SK-N-SH treated with all-trans-retinoic acid at 6 μM for 48 hours (cell line): ENCODE measurements at regions not wholly inside any gene's neighbourhood (a gene's known extent, or its start where the extent isn't known, plus 50 kb on each side); places are given as distances from the start of the nearest gene placed in this dataset.

Experiments
- ATAC-seq: fragments of 200-7000 bp; cut with Tn5 transposase; 3 replicates; pipeline ENCODE4 v1.9.1; 2020; ENCODE audit warnings: mild to moderate bottlenecking, moderate library complexity
- ARNTL ChIP-seq: fragments of 450-650 bp; formaldehyde crosslinking; IDR thresholded peaks from 2 replicates; pipeline ENCODE4 v1.5.0; 2020; ENCODE audit warnings: low read depth, mild to moderate bottlenecking, moderate library complexity, borderline replicate concordance
- BACH2 ChIP-seq: fragments of 250-450 bp; sonication (Bioruptor Pico); IDR thresholded peaks from 2 replicates; pipeline ENCODE4 v1.9.0; 2021; ENCODE audit warnings: mild to moderate bottlenecking, borderline replicate concordance
- CSDC2 ChIP-seq: fragments of 250-450 bp; sonication (Bioruptor Pico); IDR thresholded peaks from 2 replicates; pipeline ENCODE4 v1.5.0; 2020; ENCODE audit warnings: mild to moderate bottlenecking, moderate library complexity
- CSRNP3 ChIP-seq: fragments of 250-450 bp; sonication (Bioruptor Pico); IDR thresholded peaks from 2 replicates; pipeline ENCODE4 v1.5.1; 2021; ENCODE audit warnings: mild to moderate bottlenecking, moderate library complexity
- ESRRG ChIP-seq: fragments of 250-450 bp; sonication (Bioruptor Pico); IDR thresholded peaks from 2 replicates; pipeline ENCODE4 v1.6.1; 2021; ENCODE audit warnings: mild to moderate bottlenecking
- GLIS3 ChIP-seq: fragments of 250-450 bp; sonication (Bioruptor Pico); IDR thresholded peaks from 2 replicates; pipeline ENCODE4 v1.5.0; 2020; ENCODE audit warnings: mild to moderate bottlenecking, moderate library complexity
- ISL1 ChIP-seq: fragments of 250-450 bp; sonication (Bioruptor Pico); IDR thresholded peaks from 2 replicates; pipeline ENCODE4 v2.1.2; 2022; ENCODE audit warnings: mild to moderate bottlenecking, moderate library complexity
- OSR1 ChIP-seq: fragments of 250-450 bp; sonication (Bioruptor Pico); IDR thresholded peaks from 2 replicates; pipeline ENCODE4 v1.8.0; 2022; ENCODE audit warnings: moderate library complexity, mild to moderate bottlenecking, inconsistent platforms
- PATZ1 ChIP-seq: fragments of 250-450 bp; sonication (Bioruptor Pico); IDR thresholded peaks from 2 replicates; pipeline ENCODE4 v1.8.0; 2020; ENCODE audit warnings: mild to moderate bottlenecking, moderate library complexity, borderline replicate concordance
- PPARA ChIP-seq: fragments of 250-450 bp; sonication (Bioruptor Pico); IDR thresholded peaks from 2 replicates; pipeline ENCODE4 v1.5.0; 2020; ENCODE audit warnings: mild to moderate bottlenecking, borderline replicate concordance
- RARB ChIP-seq: fragments of 250-450 bp; sonication (Bioruptor Pico); IDR thresholded peaks from 2 replicates; pipeline ENCODE4 v1.8.0; 2021; ENCODE audit warnings: mild to moderate bottlenecking, moderate library complexity
- SNAI2 ChIP-seq: fragments of 250-450 bp; sonication (Bioruptor Pico); IDR thresholded peaks from 2 replicates; pipeline ENCODE4 v1.5.0; 2020; ENCODE audit warnings: mild to moderate bottlenecking, moderate library complexity
- TCF4 ChIP-seq: fragments of 250-450 bp; sonication (Bioruptor Pico); IDR thresholded peaks from 2 replicates; pipeline ENCODE4 v1.8.0; 2021; ENCODE audit warnings: mild to moderate bottlenecking, moderate library complexity, borderline replicate concordance
- TOX ChIP-seq: fragments of 250-450 bp; sonication (Bioruptor Pico); IDR thresholded peaks from 2 replicates; pipeline ENCODE4 v1.8.0; 2021; ENCODE audit warnings: mild to moderate bottlenecking, moderate library complexity, borderline replicate concordance
- TSHZ2 ChIP-seq: fragments of 250-450 bp; sonication (Bioruptor Pico); IDR thresholded peaks from 2 replicates; pipeline ENCODE4 v1.5.0; 2020; ENCODE audit warnings: mild to moderate bottlenecking, moderate library complexity
- ZC3H10 ChIP-seq: fragments of 250-450 bp; sonication (Bioruptor Pico); IDR thresholded peaks from 2 replicates; pipeline ENCODE4 v1.5.1; 2021; ENCODE audit warnings: mild to moderate bottlenecking, moderate library complexity
- ZFP3 ChIP-seq: fragments of 250-450 bp; sonication (Bioruptor Pico); IDR thresholded peaks from 2 replicates; pipeline ENCODE4 v1.5.0; 2020; ENCODE audit warnings: mild to moderate bottlenecking, moderate library complexity
- ZFP30 ChIP-seq: fragments of 450-650 bp; formaldehyde crosslinking; IDR thresholded peaks from 2 replicates; pipeline ENCODE4 v1.5.0; 2022; ENCODE audit warnings: mild to moderate bottlenecking, moderate library complexity
- ZNF565 ChIP-seq: fragments of 450-650 bp; formaldehyde crosslinking; conservative IDR thresholded peaks from 2 replicates; pipeline ENCODE4 v1.5.0; 2020; ENCODE audit warnings: low read depth, mild to moderate bottlenecking, moderate library complexity
- ZNF8 ChIP-seq: fragments of 450-650 bp; formaldehyde crosslinking; IDR thresholded peaks from 2 replicates; pipeline ENCODE4 v1.5.0; 2020; ENCODE audit warnings: mild to moderate bottlenecking, moderate library complexity
- TF ChIP-seq, protein P1 (sequence below): fragments of 250-450 bp; sonication (Bioruptor Pico); IDR thresholded peaks from 2 replicates; pipeline ENCODE4 v1.8.0; 2021; ENCODE audit warnings: low read depth, mild to moderate bottlenecking, moderate library complexity, borderline replicate concordance
- TF ChIP-seq, protein P2 (sequence below): fragments of 250-450 bp; sonication (Bioruptor Pico); IDR thresholded peaks from 2 replicates; pipeline ENCODE4 v1.5.1; 2020; ENCODE audit warnings: low read depth, mild to moderate bottlenecking, moderate library complexity

- ATAC-seq: peak; percentile 40; the same call in 1 of the 3 replicates
- TF ChIP-seq PATZ1: no peak
- no peak for TF ChIP-seq ZC3H10 (CRISPR knock-in tag)
- no peak for TF ChIP-seq TOX
- TF ChIP-seq, protein P1, sequence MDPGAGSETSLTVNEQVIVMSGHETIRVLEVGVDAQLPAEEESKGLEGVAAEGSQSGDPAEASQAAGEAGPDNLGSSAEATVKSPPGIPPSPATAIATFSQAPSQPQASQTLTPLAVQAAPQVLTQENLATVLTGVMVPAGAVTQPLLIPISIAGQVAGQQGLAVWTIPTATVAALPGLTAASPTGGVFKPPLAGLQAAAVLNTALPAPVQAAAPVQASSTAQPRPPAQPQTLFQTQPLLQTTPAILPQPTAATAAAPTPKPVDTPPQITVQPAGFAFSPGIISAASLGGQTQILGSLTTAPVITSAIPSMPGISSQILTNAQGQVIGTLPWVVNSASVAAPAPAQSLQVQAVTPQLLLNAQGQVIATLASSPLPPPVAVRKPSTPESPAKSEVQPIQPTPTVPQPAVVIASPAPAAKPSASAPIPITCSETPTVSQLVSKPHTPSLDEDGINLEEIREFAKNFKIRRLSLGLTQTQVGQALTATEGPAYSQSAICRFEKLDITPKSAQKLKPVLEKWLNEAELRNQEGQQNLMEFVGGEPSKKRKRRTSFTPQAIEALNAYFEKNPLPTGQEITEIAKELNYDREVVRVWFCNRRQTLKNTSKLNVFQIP: no peak
- TF ChIP-seq TCF4: no peak
- TF ChIP-seq GLIS3 (CRISPR knock-in tag): no peak
- TF ChIP-seq ZFP30 (CRISPR knock-in tag): no peak
- no peak for TF ChIP-seq ZFP3 (CRISPR knock-in tag)
- no peak for TF ChIP-seq CSDC2
- no peak for TF ChIP-seq SNAI2 (CRISPR knock-in tag)
- TF ChIP-seq ISL1: no peak
- TF ChIP-seq, protein P2, sequence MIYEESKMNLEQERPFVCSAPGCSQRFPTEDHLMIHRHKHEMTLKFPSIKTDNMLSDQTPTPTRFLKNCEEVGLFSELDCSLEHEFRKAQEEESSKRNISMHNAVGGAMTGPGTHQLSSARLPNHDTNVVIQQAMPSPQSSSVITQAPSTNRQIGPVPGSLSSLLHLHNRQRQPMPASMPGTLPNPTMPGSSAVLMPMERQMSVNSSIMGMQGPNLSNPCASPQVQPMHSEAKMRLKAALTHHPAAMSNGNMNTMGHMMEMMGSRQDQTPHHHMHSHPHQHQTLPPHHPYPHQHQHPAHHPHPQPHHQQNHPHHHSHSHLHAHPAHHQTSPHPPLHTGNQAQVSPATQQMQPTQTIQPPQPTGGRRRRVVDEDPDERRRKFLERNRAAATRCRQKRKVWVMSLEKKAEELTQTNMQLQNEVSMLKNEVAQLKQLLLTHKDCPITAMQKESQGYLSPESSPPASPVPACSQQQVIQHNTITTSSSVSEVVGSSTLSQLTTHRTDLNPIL (CRISPR knock-in tag): no peak
- no peak for TF ChIP-seq CSRNP3 (CRISPR knock-in tag)
- TF ChIP-seq BACH2 (CRISPR knock-in tag): no peak
- no peak for TF ChIP-seq OSR1 (CRISPR knock-in tag)
- TF ChIP-seq PPARA (CRISPR knock-in tag): no peak
- no peak for TF ChIP-seq ESRRG (CRISPR knock-in tag)
- no peak for TF ChIP-seq ZNF8 (CRISPR knock-in tag)
- TF ChIP-seq ARNTL (CRISPR knock-in tag): no peak
- no peak for TF ChIP-seq RARB (CRISPR knock-in tag)
Measured at GRCh38 chr9:16157651-16158050, 604.8 kb downstream of the CCDC171 start.

GRCh38 chr9:16158093-16158492, 605.2 kb downstream of the CCDC171 start:
- no peak; the same call in 2 of the 3 replicates for ATAC-seq
- TF ChIP-seq TSHZ2 (CRISPR knock-in tag): 0 out of 2 replicates have a peak, but pooled peaks have one; percentile 30
- peak; percentile 53; the same call in 1 of the 2 replicates for TF ChIP-seq ZFP30 (CRISPR knock-in tag)
- peak; percentile 65; the same call in 1 of the 2 replicates for TF ChIP-seq TCF4
- no peak for TF ChIP-seq PPARA (CRISPR knock-in tag)

GRCh38 chr9:16161483-16161882, 608.6 kb downstream of the CCDC171 start:
- TF ChIP-seq ARNTL (CRISPR knock-in tag) (no peak), PATZ1 (no peak), OSR1 (CRISPR knock-in tag) (no peak), ZFP30 (CRISPR knock-in tag) (no peak), ZNF565 (no peak), RARB (CRISPR knock-in tag) (no peak)
- no peak for ATAC-seq
